ENCODE measurements at regions not wholly inside any gene's neighbourhood (a gene's known extent, or its start where the extent isn't known, plus 50 kb on each side); places are given as distances from the start of the nearest gene placed in this dataset.
"Not testable (repeated sequence)": the region's sequence is repeated elsewhere in the genome, so short reads cannot be mapped to it uniquely, and the experiment has no call there.

- CTCF ChIA-PET; intact Hi-C loops (cut with micrococcal nuclease); H3K36me3 Mint-ChIP-seq; POLR2A ChIA-PET; H3K9me3 Mint-ChIP-seq; H3K4me3 Mint-ChIP-seq; H3K4me1 Mint-ChIP-seq (ENCODE audit: low read depth); DNase-seq; H3K27ac Mint-ChIP-seq; H3K27me3 Mint-ChIP-seq: not testable (repeated sequence)
These were observed 76.9 kb upstream of the TCF4 start for GRCh38 chr18:55664758-55665400.

- intact Hi-C loops (cut with micrococcal nuclease): no loop called here
- Mint-ChIP-seq H3K27me3 (no peaks in the 10 kb centered on the region), H3K9me3 (peaks cover 9% of the 10 kb centered on the region), H3K4me3 (no peak overlapping the region), H3K4me1 (ENCODE audit: low read depth) (no peaks in the 10 kb centered on the region), H3K27ac (no peak overlapping the region), H3K36me3 (no peaks in the 10 kb centered on the region)
- no peak for DNase-seq
- POLR2A ChIA-PET: no interaction called here
- CTCF ChIA-PET: no interaction called here
These were observed 75.9 kb upstream of the TCF4 start for GRCh38 chr18:55663891-55664290.

GRCh38 chr18:55658598-55658997 lies 70.6 kb upstream of the TCF4 start:
- Mint-ChIP-seq H3K4me1 (ENCODE audit: low read depth) (no peaks in the 10 kb centered on the region), H3K9me3 (no peaks in the 10 kb centered on the region), H3K4me3 (no peak overlapping the region), H3K27me3 (no peaks in the 10 kb centered on the region), H3K36me3 (no peaks in the 10 kb centered on the region), H3K27ac (no peak overlapping the region)
- intact Hi-C loops (cut with micrococcal nuclease): no loop called here
- no peak for DNase-seq
- ChIA-PET POLR2A (no interaction called here), CTCF (no interaction called here)

- intact Hi-C loops (cut with micrococcal nuclease): no loop called here
These were observed 69.8 kb upstream of the TCF4 start for GRCh38 chr18:55657572-55658331.

GRCh38 chr18:55654986-55655385 lies 67.0 kb upstream of the TCF4 start:
- DNase-seq: no peak
- Mint-ChIP-seq H3K9me3 (no peaks in the 10 kb centered on the region), H3K4me3 (no peak overlapping the region), H3K4me1 (ENCODE audit: low read depth) (no peaks in the 10 kb centered on the region), H3K27me3 (no peaks in the 10 kb centered on the region), H3K27ac (no peak overlapping the region), H3K36me3 (no peaks in the 10 kb centered on the region)
- POLR2A ChIA-PET: no interaction called here
- CTCF ChIA-PET: no interaction called here
- intact Hi-C loops (cut with micrococcal nuclease): no loop called here

More at GRCh38 chr18:55657572-55658331, 69.8 kb upstream of the TCF4 start:
- Mint-ChIP-seq H3K27ac (no peak overlapping the region), H3K4me1 (ENCODE audit: low read depth) (no peaks in the 10 kb centered on the region), H3K36me3 (no peaks in the 10 kb centered on the region), H3K4me3 (no peak overlapping the region), H3K27me3 (no peaks in the 10 kb centered on the region), H3K9me3 (no peaks in the 10 kb centered on the region)
- no peak for DNase-seq
- POLR2A ChIA-PET: no interaction called here
- CTCF ChIA-PET: no interaction called here

- CTCF ChIA-PET: no interaction called here
- no peak for DNase-seq
- Mint-ChIP-seq H3K4me3 (no peak overlapping the region), H3K27me3 (no peaks in the 10 kb centered on the region), H3K36me3 (no peaks in the 10 kb centered on the region), H3K27ac (no peak overlapping the region), H3K4me1 (ENCODE audit: low read depth) (no peaks in the 10 kb centered on the region), H3K9me3 (peaks cover 4% of the 10 kb centered on the region)
- intact Hi-C loops (cut with micrococcal nuclease): no loop called here
- POLR2A ChIA-PET: no interaction called here
These were observed 63.2 kb upstream of the TCF4 start for GRCh38 chr18:55651236-55651635.

- no peak for DNase-seq
- no peak overlapping the region for H3K4me3 Mint-ChIP-seq
- CTCF ChIA-PET: no interaction called here
- no peak overlapping the region for H3K27ac Mint-ChIP-seq
- intact Hi-C loops (cut with micrococcal nuclease): no loop called here
- H3K4me1 Mint-ChIP-seq (ENCODE audit: low read depth): no peaks in the 10 kb centered on the region
- no peaks in the 10 kb centered on the region for H3K36me3 Mint-ChIP-seq
- H3K9me3 Mint-ChIP-seq: peaks cover 4% of the 10 kb centered on the region
- POLR2A ChIA-PET: no interaction called here
- H3K27me3 Mint-ChIP-seq: no peaks in the 10 kb centered on the region
These were observed 62.4 kb upstream of the TCF4 start for GRCh38 chr18:55650363-55650870.

- DNase-seq: no peak
- intact Hi-C loops (cut with micrococcal nuclease): no loop called here
- Mint-ChIP-seq H3K36me3 (no peaks in the 10 kb centered on the region), H3K27me3 (no peaks in the 10 kb centered on the region), H3K4me1 (ENCODE audit: low read depth) (no peaks in the 10 kb centered on the region), H3K27ac (no peak overlapping the region), H3K9me3 (peaks cover 4% of the 10 kb centered on the region), H3K4me3 (no peak overlapping the region)
- ChIA-PET POLR2A (no interaction called here), CTCF (no interaction called here)
These were observed 59.3 kb upstream of the TCF4 start for GRCh38 chr18:55647331-55647730.

GRCh38 chr18:55642191-55642590 lies 54.2 kb upstream of the TCF4 start:
- no peak overlapping the region for H3K4me3 Mint-ChIP-seq
- CTCF ChIA-PET: no interaction called here
- intact Hi-C loops (cut with micrococcal nuclease): no loop called here
- no peaks in the 10 kb centered on the region for H3K36me3 Mint-ChIP-seq
- H3K27me3 Mint-ChIP-seq: no peaks in the 10 kb centered on the region
- H3K27ac Mint-ChIP-seq: no peak overlapping the region
- no peak for DNase-seq
- H3K4me1 Mint-ChIP-seq (ENCODE audit: low read depth): no peaks in the 10 kb centered on the region
- H3K9me3 Mint-ChIP-seq: peaks cover 8% of the 10 kb centered on the region
- POLR2A ChIA-PET: no interaction called here

GRCh38 chr18:55641486-55641885 lies 53.5 kb upstream of the TCF4 start:
- intact Hi-C loops (cut with micrococcal nuclease): no loop called here
- H3K4me1 Mint-ChIP-seq (ENCODE audit: low read depth): no peaks in the 10 kb centered on the region
- no peak overlapping the region for H3K27ac Mint-ChIP-seq
- ChIA-PET CTCF (no interaction called here), POLR2A (no interaction called here)
- H3K4me3 Mint-ChIP-seq: no peak overlapping the region
- no peaks in the 10 kb centered on the region for H3K36me3 Mint-ChIP-seq
- peaks cover 8% of the 10 kb centered on the region for H3K9me3 Mint-ChIP-seq
- H3K27me3 Mint-ChIP-seq: no peaks in the 10 kb centered on the region
- DNase-seq: no peak
